ENCODE measurements at regions not wholly inside any gene's neighbourhood (a gene's known extent, or its start where the extent isn't known, plus 50 kb on each side); places are given as distances from the start of the nearest gene placed in this dataset.

- no peaks in the 10 kb centered on the region for H3K9me3 ChIP-seq
- DNase-seq, result no peak
- H3K27me3 ChIP-seq, result no peaks in the 10 kb centered on the region
- 65% methylated on average over 4 of the region's 4 CpGs for WGBS, 3 donors
- intact Hi-C loops (cut with DNase I), result no loop called here
- H3K36me3 ChIP-seq, result no peaks in the 10 kb centered on the region
- TF ChIP-seq, protein P1, sequence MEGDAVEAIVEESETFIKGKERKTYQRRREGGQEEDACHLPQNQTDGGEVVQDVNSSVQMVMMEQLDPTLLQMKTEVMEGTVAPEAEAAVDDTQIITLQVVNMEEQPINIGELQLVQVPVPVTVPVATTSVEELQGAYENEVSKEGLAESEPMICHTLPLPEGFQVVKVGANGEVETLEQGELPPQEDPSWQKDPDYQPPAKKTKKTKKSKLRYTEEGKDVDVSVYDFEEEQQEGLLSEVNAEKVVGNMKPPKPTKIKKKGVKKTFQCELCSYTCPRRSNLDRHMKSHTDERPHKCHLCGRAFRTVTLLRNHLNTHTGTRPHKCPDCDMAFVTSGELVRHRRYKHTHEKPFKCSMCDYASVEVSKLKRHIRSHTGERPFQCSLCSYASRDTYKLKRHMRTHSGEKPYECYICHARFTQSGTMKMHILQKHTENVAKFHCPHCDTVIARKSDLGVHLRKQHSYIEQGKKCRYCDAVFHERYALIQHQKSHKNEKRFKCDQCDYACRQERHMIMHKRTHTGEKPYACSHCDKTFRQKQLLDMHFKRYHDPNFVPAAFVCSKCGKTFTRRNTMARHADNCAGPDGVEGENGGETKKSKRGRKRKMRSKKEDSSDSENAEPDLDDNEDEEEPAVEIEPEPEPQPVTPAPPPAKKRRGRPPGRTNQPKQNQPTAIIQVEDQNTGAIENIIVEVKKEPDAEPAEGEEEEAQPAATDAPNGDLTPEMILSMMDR (IDR thresholded peaks at IDR 0.05), result no peak
- TF ChIP-seq POLR2A (IDR thresholded peaks at IDR 0.05) (no peak), EP300 (IDR thresholded peaks at IDR 0.05) (no peak)
- H3K4me1 ChIP-seq (ENCODE audit: insufficient read depth), result no peaks in the 10 kb centered on the region
- no peak overlapping the region for H3K27ac ChIP-seq
- H3K4me3 ChIP-seq, result no peak overlapping the region
Measured at GRCh38 chr18:73662421-73662820, 485.2 kb downstream of the FBXO15 start.

DNA sequence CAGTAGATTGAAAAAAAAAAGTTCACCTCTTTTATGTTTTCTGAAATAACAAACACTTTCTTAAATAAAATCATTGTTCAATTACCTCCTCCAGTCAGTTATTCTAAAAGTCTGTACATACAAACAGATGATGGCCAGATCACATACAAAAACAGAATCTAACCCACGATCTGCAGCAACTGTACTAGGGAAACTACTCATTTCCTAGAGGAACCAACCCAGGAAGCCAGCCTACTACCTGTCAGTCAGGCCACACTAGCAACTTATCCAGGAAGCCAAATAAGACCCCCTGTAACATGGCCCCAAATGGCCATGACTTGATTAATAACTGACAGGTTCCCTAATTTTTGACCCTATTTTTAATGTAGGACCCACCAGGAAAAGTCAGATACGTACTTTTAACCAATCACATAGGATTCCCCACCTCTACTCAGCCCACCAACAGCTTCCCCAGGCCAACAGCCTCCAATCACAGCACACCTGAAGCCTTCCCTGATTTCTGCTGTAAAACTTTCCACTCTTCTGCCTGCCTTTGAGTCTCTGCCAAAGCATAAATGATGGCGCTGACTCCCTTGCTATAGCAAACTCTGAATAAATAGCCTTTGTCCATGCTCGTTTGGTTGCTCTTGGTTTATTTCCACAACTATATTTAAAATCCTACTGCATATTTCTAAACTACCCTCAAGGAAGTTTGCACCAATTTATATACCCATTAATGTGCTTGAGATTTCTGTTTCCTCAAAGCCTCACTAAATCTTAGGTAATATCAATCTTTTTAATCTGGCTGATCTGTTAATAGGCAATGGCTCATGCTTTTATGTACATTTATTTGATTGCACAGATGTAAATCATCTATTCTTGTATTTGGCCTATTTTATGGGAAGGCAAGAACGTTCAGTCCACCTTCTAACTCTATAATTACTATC is 486.4 kb downstream of the FBXO15 start:
- DNase-seq, result no peak
- H3K27me3 ChIP-seq, result no peaks in the 10 kb centered on the region
- no peaks in the 10 kb centered on the region for H3K36me3 ChIP-seq
- H3K4me1 ChIP-seq (ENCODE audit: insufficient read depth), result no peaks in the 10 kb centered on the region
- H3K4me3 ChIP-seq, result no peak overlapping the region
- 57 to 66% (median 62%) methylated on average over 5 of the region's 5 CpGs for WGBS, 3 donors
- intact Hi-C loops (cut with DNase I), result no loop called here
- TF ChIP-seq, protein P1 (IDR thresholded peaks at IDR 0.05), result no peak
- TF ChIP-seq POLR2A (IDR thresholded peaks at IDR 0.05) (no peak), EP300 (IDR thresholded peaks at IDR 0.05) (no peak)
- no peak overlapping the region for H3K27ac ChIP-seq
- no peaks in the 10 kb centered on the region for H3K9me3 ChIP-seq

DNA sequence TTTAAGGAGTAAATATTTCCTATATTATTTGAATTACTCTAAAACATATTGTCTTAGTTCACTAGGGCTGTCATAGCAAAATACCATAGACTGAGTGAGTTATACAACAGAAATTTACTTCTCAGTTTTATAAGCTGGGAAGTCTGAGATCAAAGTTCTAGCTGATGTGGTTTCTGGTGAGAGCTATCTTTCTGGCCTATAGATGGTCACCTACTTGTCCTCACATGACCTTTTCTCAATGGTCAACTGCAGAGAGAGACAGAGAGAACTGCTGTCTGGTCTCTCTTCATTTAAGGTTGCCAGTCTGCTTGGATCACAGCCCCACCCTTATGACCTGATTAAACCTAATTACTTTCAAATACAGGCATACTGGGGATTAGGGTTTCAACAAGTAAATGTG is 490.9 kb downstream of the FBXO15 start:
- Histone ChIP-seq H3K9me3 (no peaks in the 10 kb centered on the region), H3K27me3 (no peaks in the 10 kb centered on the region), H3K4me1 (ENCODE audit: insufficient read depth) (no peaks in the 10 kb centered on the region), H3K4me3 (no peak overlapping the region), H3K27ac (no peak overlapping the region), H3K36me3 (no peaks in the 10 kb centered on the region)
- intact Hi-C loops (cut with DNase I), result no loop called here
- DNase-seq, result no peak
- TF ChIP-seq, protein P1 (IDR thresholded peaks at IDR 0.05), result no peak

DNA sequence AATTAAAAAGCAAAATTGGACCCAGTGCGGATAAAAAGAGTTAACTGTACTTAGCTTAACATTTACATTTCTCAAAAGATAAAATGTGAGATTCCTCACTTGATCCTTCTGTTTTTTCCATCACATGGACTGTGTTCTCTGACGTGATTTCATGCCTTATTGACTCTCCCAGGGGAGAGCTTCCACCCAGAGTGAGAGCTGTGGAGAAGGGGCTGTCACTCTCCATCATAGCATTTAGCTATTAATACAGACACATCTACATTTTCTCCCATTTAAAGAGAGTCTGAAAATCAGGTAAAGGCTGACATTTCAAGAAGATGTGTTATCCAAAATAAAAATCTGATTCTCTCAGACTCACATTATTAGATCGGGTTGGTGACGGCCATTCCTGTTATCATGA is 493.8 kb downstream of the FBXO15 start:
- Histone ChIP-seq H3K4me3 (no peak overlapping the region), H3K27me3 (no peaks in the 10 kb centered on the region), H3K9me3 (no peaks in the 10 kb centered on the region), H3K4me1 (ENCODE audit: insufficient read depth) (no peaks in the 10 kb centered on the region), H3K36me3 (no peaks in the 10 kb centered on the region), H3K27ac (no peak overlapping the region)
- WGBS, 3 donors, result 74 to 77% (median 75%) methylated on average over 4 of the region's 4 CpGs
- TF ChIP-seq EP300 (IDR thresholded peaks at IDR 0.05) (no peak), POLR2A (IDR thresholded peaks at IDR 0.05) (no peak)
- TF ChIP-seq, protein P1 (IDR thresholded peaks at IDR 0.05), result no peak
- DNase-seq, result no peak
- intact Hi-C loops (cut with DNase I), result no loop called here
